ENCODE measurements at regions not wholly inside any gene's neighbourhood (a gene's known extent, or its start where the extent isn't known, plus 50 kb on each side); places are given as distances from the start of the nearest gene placed in this dataset.

GRCh38 chr6:163686301-163686700 is 271.8 kb downstream of the QKI start:
- Mint-ChIP-seq H3K27ac (no peak overlapping the region), H3K36me3 (ENCODE audit: low read depth) (no peaks in the 10 kb centered on the region), H3K9me3 (no peaks in the 10 kb centered on the region), H3K4me1 (no peaks in the 10 kb centered on the region), H3K27me3 (peaks cover 4% of the 10 kb centered on the region), H3K4me3 (no peak overlapping the region)
- ChIA-PET CTCF (no interaction called here), POLR2A (no interaction called here)
- DNase-seq = no peak

GRCh38 chr6:163683105-163683622 is 268.6 kb downstream of the QKI start:
- ChIA-PET POLR2A (no interaction called here), CTCF (no interaction called here)
- DNase-seq = no peak
- no peak overlapping the region for H3K27ac Mint-ChIP-seq
- H3K9me3 Mint-ChIP-seq = no peaks in the 10 kb centered on the region
- H3K4me3 Mint-ChIP-seq = no peak overlapping the region
- no peaks in the 10 kb centered on the region for H3K36me3 Mint-ChIP-seq (ENCODE audit: low read depth)
- H3K4me1 Mint-ChIP-seq = no peaks in the 10 kb centered on the region
- H3K27me3 Mint-ChIP-seq = peaks cover 10% of the 10 kb centered on the region

GRCh38 chr6:163679753-163680152 is 265.2 kb downstream of the QKI start:
- no peaks in the 10 kb centered on the region for H3K36me3 Mint-ChIP-seq (ENCODE audit: low read depth)
- ChIA-PET CTCF (interaction anchor here (1.0 kb wide), 1 partner anchor 10 kb away, joined by 4 read pairs; no protein-coding TSS in a partner anchor), POLR2A (interaction anchor here (0.5 kb wide), 1 partner anchor 11 kb away, joined by 3 read pairs; no protein-coding TSS in a partner anchor)
- no peaks in the 10 kb centered on the region for H3K9me3 Mint-ChIP-seq
- no peak for DNase-seq
- H3K4me3 Mint-ChIP-seq = no peak overlapping the region
- no peaks in the 10 kb centered on the region for H3K4me1 Mint-ChIP-seq
- no peak overlapping the region for H3K27ac Mint-ChIP-seq
- H3K27me3 Mint-ChIP-seq = peaks cover 11% of the 10 kb centered on the region

GRCh38 chr6:163679012-163679660 is 264.6 kb downstream of the QKI start:
- ChIA-PET CTCF (interaction anchor here (1.0 kb wide), 1 partner anchor 9 kb away, joined by 4 read pairs; no protein-coding TSS in a partner anchor), POLR2A (no interaction called here)
- Mint-ChIP-seq H3K36me3 (ENCODE audit: low read depth) (no peaks in the 10 kb centered on the region), H3K4me1 (no peaks in the 10 kb centered on the region), H3K4me3 (no peak overlapping the region), H3K27ac (no peak overlapping the region), H3K27me3 (peaks cover 7% of the 10 kb centered on the region), H3K9me3 (no peaks in the 10 kb centered on the region)
- DNase-seq = no peak

- Mint-ChIP-seq H3K36me3 (ENCODE audit: low read depth) (no peaks in the 10 kb centered on the region), H3K27me3 (peaks cover 6% of the 10 kb centered on the region), H3K4me3 (no peak overlapping the region), H3K4me1 (no peaks in the 10 kb centered on the region), H3K27ac (no peak overlapping the region), H3K9me3 (no peaks in the 10 kb centered on the region)
- no peak for DNase-seq
- ChIA-PET POLR2A (no interaction called here), CTCF (interaction anchor here (0.5 kb wide), 1 partner anchor 17 kb away, joined by 3 read pairs; no protein-coding TSS in a partner anchor)
Observed at GRCh38 chr6:163675611-163676010, 261.1 kb downstream of the QKI start.

GRCh38 chr6:163672710-163673109 is 258.2 kb downstream of the QKI start:
- H3K4me1 Mint-ChIP-seq = peaks cover 4% of the 10 kb centered on the region
- H3K9me3 Mint-ChIP-seq = no peaks in the 10 kb centered on the region
- H3K36me3 Mint-ChIP-seq (ENCODE audit: low read depth) = no peaks in the 10 kb centered on the region
- CTCF ChIA-PET = no interaction called here
- H3K4me3 Mint-ChIP-seq = no peak overlapping the region
- DNase-seq = no peak
- H3K27me3 Mint-ChIP-seq = peaks cover 1% of the 10 kb centered on the region
- no peak overlapping the region for H3K27ac Mint-ChIP-seq
- POLR2A ChIA-PET = no interaction called here

- Mint-ChIP-seq H3K9me3 (no peaks in the 10 kb centered on the region), H3K4me3 (no peak overlapping the region), H3K36me3 (ENCODE audit: low read depth) (no peaks in the 10 kb centered on the region), H3K27ac (no peak overlapping the region), H3K4me1 (peaks cover 10% of the 10 kb centered on the region), H3K27me3 (peaks cover 1% of the 10 kb centered on the region)
- no peak for DNase-seq
- ChIA-PET POLR2A (no interaction called here), CTCF (no interaction called here)
Observed at GRCh38 chr6:163671791-163672190, 257.3 kb downstream of the QKI start.

- Mint-ChIP-seq H3K4me1 (peaks cover 12% of the 10 kb centered on the region), H3K4me3 (no peak overlapping the region), H3K27me3 (peaks cover 1% of the 10 kb centered on the region), H3K9me3 (no peaks in the 10 kb centered on the region), H3K36me3 (ENCODE audit: low read depth) (no peaks in the 10 kb centered on the region), H3K27ac (no peak overlapping the region)
- ChIA-PET POLR2A (no interaction called here), CTCF (no interaction called here)
- no peak for DNase-seq
Observed at GRCh38 chr6:163671355-163671754, 256.8 kb downstream of the QKI start.

GRCh38 chr6:163670336-163670735 is 255.8 kb downstream of the QKI start:
- Mint-ChIP-seq H3K27me3 (peaks cover 1% of the 10 kb centered on the region), H3K27ac (no peak overlapping the region), H3K9me3 (no peaks in the 10 kb centered on the region), H3K4me1 (peaks cover 12% of the 10 kb centered on the region), H3K4me3 (no peak overlapping the region), H3K36me3 (ENCODE audit: low read depth) (no peaks in the 10 kb centered on the region)
- ChIA-PET CTCF (interaction anchor here (1.5 kb wide), 1 partner anchor 9 kb away, joined by 4 read pairs; no protein-coding TSS in a partner anchor), POLR2A (no interaction called here)
- DNase-seq = no peak

- H3K9me3 Mint-ChIP-seq = no peaks in the 10 kb centered on the region
- peaks cover 12% of the 10 kb centered on the region for H3K4me1 Mint-ChIP-seq
- DNase-seq = no peak
- H3K27me3 Mint-ChIP-seq = no peaks in the 10 kb centered on the region
- CTCF ChIA-PET = interaction anchor here (0.6 to 0.7 kb wide), 3 partner anchors 151 to 1047 kb away, joined by 3 read pairs; no protein-coding TSS in a partner anchor
- H3K4me3 Mint-ChIP-seq = no peak overlapping the region
- POLR2A ChIA-PET = interaction anchor here (0.6 kb wide), 1 partner anchor 12 kb away, joined by 3 read pairs; no protein-coding TSS in a partner anchor
- H3K27ac Mint-ChIP-seq = no peak overlapping the region
- no peaks in the 10 kb centered on the region for H3K36me3 Mint-ChIP-seq (ENCODE audit: low read depth)
Observed at GRCh38 chr6:163668061-163668426, 253.5 kb downstream of the QKI start.

GRCh38 chr6:163667372-163668060 is 253.0 kb downstream of the QKI start:
- H3K4me1 Mint-ChIP-seq = peaks cover 12% of the 10 kb centered on the region
- POLR2A ChIA-PET = no interaction called here
- H3K27me3 Mint-ChIP-seq = no peaks in the 10 kb centered on the region
- H3K36me3 Mint-ChIP-seq (ENCODE audit: low read depth) = no peaks in the 10 kb centered on the region
- no peak overlapping the region for H3K4me3 Mint-ChIP-seq
- no peak for DNase-seq
- no peaks in the 10 kb centered on the region for H3K9me3 Mint-ChIP-seq
- no peak overlapping the region for H3K27ac Mint-ChIP-seq
- CTCF ChIA-PET = interaction anchor here (0.6 to 1.4 kb wide), 2 partner anchors 31 to 1326 kb away, joined by 3 to 4 read pairs; no protein-coding TSS in a partner anchor

- CTCF ChIA-PET = no interaction called here
- no peak for DNase-seq
- no peak overlapping the region for H3K27ac Mint-ChIP-seq
- POLR2A ChIA-PET = no interaction called here
- H3K36me3 Mint-ChIP-seq (ENCODE audit: low read depth) = no peaks in the 10 kb centered on the region
- no peaks in the 10 kb centered on the region for H3K27me3 Mint-ChIP-seq
- H3K4me1 Mint-ChIP-seq = peaks cover 17% of the 10 kb centered on the region
- no peaks in the 10 kb centered on the region for H3K9me3 Mint-ChIP-seq
- no peak overlapping the region for H3K4me3 Mint-ChIP-seq
Observed at GRCh38 chr6:163665464-163665863, 250.9 kb downstream of the QKI start.

- POLR2A ChIA-PET = no interaction called here
- H3K27ac Mint-ChIP-seq = no peak overlapping the region
- H3K36me3 Mint-ChIP-seq (ENCODE audit: low read depth) = no peaks in the 10 kb centered on the region
- CTCF ChIA-PET = no interaction called here
- H3K9me3 Mint-ChIP-seq = no peaks in the 10 kb centered on the region
- no peak for DNase-seq
- H3K4me3 Mint-ChIP-seq = no peak overlapping the region
- H3K27me3 Mint-ChIP-seq = peaks cover 9% of the 10 kb centered on the region
- peaks cover 17% of the 10 kb centered on the region for H3K4me1 Mint-ChIP-seq
Observed at GRCh38 chr6:163663575-163663974, 249.1 kb downstream of the QKI start.
